Stomach (tissue), 4 donors: ENCODE measurements at regions not wholly inside any gene's neighbourhood (a gene's known extent, or its start where the extent isn't known, plus 50 kb on each side); places are given as distances from the start of the nearest gene placed in this dataset.

ENCODE experiments used
- CTCF ChIP-seq, 7 experiments: fragments of 450-650 bp in 4 of 7; fragments of 200-600 bp in 3 of 7; sonication (generic) in 3 of 7; IDR thresholded peaks; one replicate each; pipeline ENCODE4 v1.5.1; 2016 to 2019; ENCODE audit warnings: antibody characterized with exemption in 7 of 7, control low read depth in 2 of 7, mild to moderate bottlenecking in 1 of 7
- EP300 ChIP-seq: sonication (generic); formaldehyde crosslinking; IDR thresholded peaks from one replicate; pipeline ENCODE4 v1.6.1; 2017; ENCODE audit warnings: antibody characterized with exemption
- POLR2AphosphoS5 ChIP-seq, 3 donors: sonication (generic); formaldehyde crosslinking; IDR thresholded peaks; one replicate each; pipeline ENCODE4 v1.6.1; 2016; ENCODE audit warnings: antibody characterized with exemption in 3 of 3

GRCh38 chr22:22973336-22973735 lies 85.7 kb downstream of the IGLL5 start:
- TF ChIP-seq CTCF (IDR thresholded peaks at IDR 0.05) (no peak), EP300 (no peak), POLR2AphosphoS5 (IDR thresholded peaks at IDR 0.05) (no peak)
